ENCODE measurements at regions not wholly inside any gene's neighbourhood (a gene's known extent, or its start where the extent isn't known, plus 50 kb on each side); places are given as distances from the start of the nearest gene placed in this dataset.

- no peak for TF ChIP-seq CTCF (IDR thresholded peaks at IDR 0.05)
- TF ChIP-seq POLR2A (IDR thresholded peaks at IDR 0.05) = no peak
Measured at GRCh38 chr6:141335477-141336273, 797.0 kb upstream of the GJE1 start.
